Natural killer cell (primary cell): ENCODE measurements at regions not wholly inside any gene's neighbourhood (a gene's known extent, or its start where the extent isn't known, plus 50 kb on each side); places are given as distances from the start of the nearest gene placed in this dataset.

Experiments used
- ATAC-seq, 3 donors: fragments of 150-1000 bp in 2 of 3; fragments of 200-7000 bp in 1 of 3; cut with Tn5 transposase; 1 replicate in 1 of 3; 2 replicates in 2 of 3; pipeline ENCODE4 v1.10.0; 2021; ENCODE audit warnings: mild to moderate bottlenecking in 2 of 3, moderate library complexity in 2 of 3
- DNase-seq, 2 donors: peaks; one replicate each; pipeline versions ENCODE4 v3.0.0 to v3.0.0-alpha.2; 2013 to 2021; ENCODE audit warnings: mixed read lengths in 1 of 2
- H3K27ac ChIP-seq: one replicate; pipeline ENCODE4 v1.5.1; 2013; ENCODE audit warnings: mild to moderate bottlenecking, low read length
- H3K27me3 ChIP-seq: one replicate; pipeline ENCODE4 v1.6.1; 2013; ENCODE audit warnings: low read length; ENCODE audit not compliant: control insufficient read depth, insufficient read depth
- H3K36me3 ChIP-seq: one replicate; pipeline ENCODE4 v1.6.1; 2013; ENCODE audit warnings: low read length; ENCODE audit not compliant: control insufficient read depth, insufficient read depth
- H3K4me1 ChIP-seq: one replicate; pipeline ENCODE4 v1.6.1; 2013; ENCODE audit warnings: low read length; ENCODE audit not compliant: control insufficient read depth, insufficient read depth
- H3K4me3 ChIP-seq: one replicate; pipeline ENCODE4 v1.5.1; 2013; ENCODE audit warnings: low read length
- H3K9me3 ChIP-seq: one replicate; pipeline ENCODE4 v1.6.1; 2013; ENCODE audit warnings: low read length; ENCODE audit not compliant: control insufficient read depth, insufficient read depth
- H3K27ac Mint-ChIP-seq, 2 donors: one replicate each; pipeline ENCODE4 v1.8.0; 2022; ENCODE audit warnings: mild to moderate bottlenecking in 2 of 2, mixed read lengths in 2 of 2, moderate library complexity in 1 of 2
- H3K27me3 Mint-ChIP-seq, 2 donors: one replicate each; pipeline ENCODE4 v1.8.0; 2022; ENCODE audit warnings: low read depth in 2 of 2, mixed read lengths in 2 of 2
- H3K36me3 Mint-ChIP-seq: one replicate; pipeline ENCODE4 v1.8.0; 2022; ENCODE audit warnings: mixed read lengths
- H3K4me1 Mint-ChIP-seq, 2 donors: one replicate each; pipeline ENCODE4 v1.8.0; 2022; ENCODE audit warnings: mixed read lengths in 2 of 2
- H3K4me3 Mint-ChIP-seq: one replicate; pipeline ENCODE4 v1.8.0; 2022; ENCODE audit warnings: mild to moderate bottlenecking, moderate library complexity, mixed read lengths
- H3K9me3 Mint-ChIP-seq, 2 donors: one replicate each; pipeline ENCODE4 v1.8.0; 2022; ENCODE audit warnings: mixed read lengths in 2 of 2
- WGBS: methylation state at CpG from one replicate; pipeline ENCODE4 v1.1.7; 2013; ENCODE audit warnings: missing lambda C conversion rate; ENCODE audit not compliant: insufficient coverage; 5-methylcytosine and 5-hydroxymethylcytosine counted together
- intact Hi-C: fragments of 100-400 bp; cut with micrococcal nuclease; formaldehyde crosslinking; loops from one replicate; pipeline ENCODE4 v1.14.2; 2022
- TF ChIP-seq, protein P1 (sequence below): fragments of 200-600 bp; IDR thresholded peaks from one replicate; pipeline ENCODE4 v1.8.0; 2022; ENCODE audit warnings: antibody characterized with exemption

DNA sequence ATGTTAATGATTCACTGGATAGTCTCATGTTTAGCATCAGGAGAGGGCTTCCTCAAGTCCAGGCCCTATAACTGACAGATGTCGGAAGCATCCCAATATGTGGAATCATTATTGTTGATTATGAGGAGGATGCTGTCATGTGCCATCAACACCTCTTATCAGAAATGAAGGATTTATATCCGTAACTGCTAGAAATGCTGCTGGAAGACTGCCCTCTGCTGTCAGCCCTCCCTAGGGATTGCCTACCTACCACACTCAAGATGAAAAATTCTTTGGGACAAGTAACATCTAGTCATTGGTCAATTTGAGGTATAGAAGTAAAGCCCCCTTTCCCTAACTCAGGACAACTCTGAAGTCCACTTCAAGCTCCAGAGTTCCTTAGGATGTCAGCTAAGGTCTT, 1166.5 kb upstream of the NXPH2 start:
- Mint-ChIP-seq H3K27ac (no peak overlapping the region), H3K4me3 (no peak overlapping the region), H3K9me3 (peaks cover 20 to 36% of the 10 kb centered on the region in 2 donors), H3K4me1 (no peaks in the 10 kb centered on the region), H3K36me3 (peaks cover 10% of the 10 kb centered on the region), H3K27me3 (no peaks in the 10 kb centered on the region)
- intact Hi-C loops: no loop called here
- no peak for ATAC-seq
- no peaks in the 10 kb centered on the region for H3K36me3 ChIP-seq
- TF ChIP-seq, protein P1, sequence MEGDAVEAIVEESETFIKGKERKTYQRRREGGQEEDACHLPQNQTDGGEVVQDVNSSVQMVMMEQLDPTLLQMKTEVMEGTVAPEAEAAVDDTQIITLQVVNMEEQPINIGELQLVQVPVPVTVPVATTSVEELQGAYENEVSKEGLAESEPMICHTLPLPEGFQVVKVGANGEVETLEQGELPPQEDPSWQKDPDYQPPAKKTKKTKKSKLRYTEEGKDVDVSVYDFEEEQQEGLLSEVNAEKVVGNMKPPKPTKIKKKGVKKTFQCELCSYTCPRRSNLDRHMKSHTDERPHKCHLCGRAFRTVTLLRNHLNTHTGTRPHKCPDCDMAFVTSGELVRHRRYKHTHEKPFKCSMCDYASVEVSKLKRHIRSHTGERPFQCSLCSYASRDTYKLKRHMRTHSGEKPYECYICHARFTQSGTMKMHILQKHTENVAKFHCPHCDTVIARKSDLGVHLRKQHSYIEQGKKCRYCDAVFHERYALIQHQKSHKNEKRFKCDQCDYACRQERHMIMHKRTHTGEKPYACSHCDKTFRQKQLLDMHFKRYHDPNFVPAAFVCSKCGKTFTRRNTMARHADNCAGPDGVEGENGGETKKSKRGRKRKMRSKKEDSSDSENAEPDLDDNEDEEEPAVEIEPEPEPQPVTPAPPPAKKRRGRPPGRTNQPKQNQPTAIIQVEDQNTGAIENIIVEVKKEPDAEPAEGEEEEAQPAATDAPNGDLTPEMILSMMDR: no peak
- DNase-seq: no peak
- no peak overlapping the region for H3K4me3 ChIP-seq
- H3K9me3 ChIP-seq: peaks cover 3% of the 10 kb centered on the region
- WGBS: no CpG with 5 or more reads among the region's 2 CpGs
- H3K27me3 ChIP-seq: no peaks in the 10 kb centered on the region
- H3K4me1 ChIP-seq: no peaks in the 10 kb centered on the region
- H3K27ac ChIP-seq: no peak overlapping the region

DNA sequence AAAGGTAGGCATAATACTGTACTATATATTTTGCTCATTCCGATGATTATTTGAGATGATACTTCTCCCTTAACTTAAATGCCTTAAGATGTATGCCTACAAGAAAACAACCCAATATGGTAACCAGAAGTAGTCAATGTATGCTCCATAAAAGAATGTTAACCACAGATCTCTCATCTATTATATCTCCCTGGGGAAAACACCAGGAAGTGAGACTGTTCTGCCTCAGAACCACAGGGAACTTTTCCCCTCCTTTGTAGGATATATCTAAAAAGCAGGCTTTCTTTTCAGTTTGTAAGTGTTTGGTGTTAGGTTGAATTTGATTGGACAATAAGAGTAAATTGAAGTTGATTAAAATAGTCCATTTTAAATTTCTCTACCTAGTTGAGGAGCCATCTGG, 1160.5 kb upstream of the NXPH2 start:
- Histone ChIP-seq H3K27ac (no peak overlapping the region), H3K4me1 (no peaks in the 10 kb centered on the region), H3K36me3 (no peaks in the 10 kb centered on the region), H3K27me3 (no peaks in the 10 kb centered on the region), H3K4me3 (no peak overlapping the region), H3K9me3 (no peaks in the 10 kb centered on the region)
- ATAC-seq (no peak), DNase-seq (no peak)
- H3K36me3 Mint-ChIP-seq: peaks cover 8% of the 10 kb centered on the region
- 100% methylated on average over 1 of the region's 1 CpG for WGBS
- H3K27me3 Mint-ChIP-seq: no peaks in the 10 kb centered on the region
- H3K9me3 Mint-ChIP-seq: peaks cover 18 to 19% of the 10 kb centered on the region in 2 donors
- no peak overlapping the region for H3K4me3 Mint-ChIP-seq
- intact Hi-C loops: no loop called here
- H3K27ac Mint-ChIP-seq: no peak overlapping the region
- no peaks in the 10 kb centered on the region for H3K4me1 Mint-ChIP-seq
- TF ChIP-seq, protein P1: no peak

DNA sequence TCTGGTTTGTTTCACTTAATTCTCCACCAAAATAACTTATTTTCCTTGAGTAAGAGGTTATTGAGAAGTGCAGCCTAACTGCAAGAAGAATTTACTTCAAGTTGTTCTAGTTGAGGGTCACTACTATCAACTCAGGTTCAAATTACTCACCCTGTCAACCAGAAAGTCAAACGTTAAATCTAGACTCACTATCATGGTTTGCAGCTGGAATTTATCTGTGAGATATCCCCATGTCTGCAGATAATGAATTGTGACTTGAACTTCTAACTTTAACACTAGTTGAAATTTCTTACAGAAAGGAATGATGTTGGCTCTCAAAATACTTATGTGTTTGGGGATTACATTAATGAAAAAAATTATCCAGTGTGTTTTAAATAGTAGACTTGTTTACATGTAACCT, 1145.7 kb upstream of the NXPH2 start:
- Histone ChIP-seq H3K9me3 (no peaks in the 10 kb centered on the region), H3K4me3 (no peak overlapping the region), H3K27ac (no peak overlapping the region), H3K36me3 (no peaks in the 10 kb centered on the region), H3K27me3 (no peaks in the 10 kb centered on the region), H3K4me1 (no peaks in the 10 kb centered on the region)
- H3K4me1 Mint-ChIP-seq: no peaks in the 10 kb centered on the region
- H3K36me3 Mint-ChIP-seq: no peaks in the 10 kb centered on the region
- TF ChIP-seq, protein P1: no peak
- no CpG with 5 or more reads among the region's 1 CpG for WGBS
- DNase-seq (no peak), ATAC-seq (no peak)
- intact Hi-C loops: no loop called here
- H3K27me3 Mint-ChIP-seq: no peaks in the 10 kb centered on the region
- H3K9me3 Mint-ChIP-seq: peaks cover 8 to 15% of the 10 kb centered on the region in 2 donors
- H3K4me3 Mint-ChIP-seq: no peak overlapping the region
- H3K27ac Mint-ChIP-seq: no peak overlapping the region

DNA sequence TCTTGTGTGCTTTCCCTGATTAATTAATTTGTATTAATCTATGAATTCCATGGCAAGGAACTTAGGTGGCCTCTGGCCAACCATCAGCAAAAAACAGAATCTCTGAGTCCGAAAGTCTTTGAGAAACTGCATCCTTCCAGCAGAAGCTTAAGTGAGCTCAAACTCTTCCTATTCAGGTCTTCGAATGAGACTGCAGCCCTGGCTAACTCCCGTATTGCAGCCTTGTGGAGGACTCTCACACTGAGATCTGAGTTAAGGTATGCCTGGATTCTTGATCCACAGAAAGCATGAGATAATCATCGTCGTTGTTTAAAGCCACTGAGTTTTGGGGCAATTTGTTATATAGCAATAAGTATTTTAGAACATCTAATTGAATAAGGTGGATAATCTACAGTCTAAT, 1143.9 kb upstream of the NXPH2 start:
- Histone ChIP-seq H3K36me3 (no peaks in the 10 kb centered on the region), H3K4me3 (no peak overlapping the region), H3K27ac (no peak overlapping the region), H3K9me3 (no peaks in the 10 kb centered on the region), H3K27me3 (no peaks in the 10 kb centered on the region), H3K4me1 (no peaks in the 10 kb centered on the region)
- peaks cover 13 to 21% of the 10 kb centered on the region in 2 donors for H3K9me3 Mint-ChIP-seq
- no peak overlapping the region for H3K27ac Mint-ChIP-seq
- no peak for ATAC-seq
- TF ChIP-seq, protein P1: no peak
- intact Hi-C loops: no loop called here
- no peaks in the 10 kb centered on the region for H3K27me3 Mint-ChIP-seq
- no peaks in the 10 kb centered on the region for H3K36me3 Mint-ChIP-seq
- H3K4me1 Mint-ChIP-seq: no peaks in the 10 kb centered on the region
- WGBS: 82% methylated on average over 5 of the region's 5 CpGs
- H3K4me3 Mint-ChIP-seq: no peak overlapping the region
- no peak for DNase-seq
